Kidney epithelial cell (primary cell): ENCODE measurements at regions not wholly inside any gene's neighbourhood (a gene's known extent, or its start where the extent isn't known, plus 50 kb on each side); places are given as distances from the start of the nearest gene placed in this dataset.

Experiments used
- DNase-seq: peaks from one replicate; pipeline ENCODE4 v3.0.0-alpha.2; 2010; ENCODE audit warnings: low read depth
- H3K27me3 ChIP-seq: 2 replicates; pipeline ENCODE4 v1.6.0; 2011; ENCODE audit warnings: low read length; ENCODE audit not compliant: control insufficient read depth, insufficient read depth
- H3K36me3 ChIP-seq: 2 replicates; pipeline ENCODE4 v1.5.1; 2011; ENCODE audit warnings: low read length; ENCODE audit not compliant: control insufficient read depth, insufficient read depth
- H3K4me3 ChIP-seq: 2 replicates; pipeline ENCODE4 v1.5.1; 2011; ENCODE audit warnings: low read depth, mild to moderate bottlenecking, control low read depth, low read length
- TF ChIP-seq, protein P1 (sequence below): IDR thresholded peaks from 2 replicates; pipeline ENCODE4 v1.5.1; 2011; ENCODE audit warnings: mild to moderate bottlenecking, moderate library complexity, low read length, control low read depth, inconsistent platforms; ENCODE audit not compliant: insufficient read depth, poor library complexity, severe bottlenecking

DNA sequence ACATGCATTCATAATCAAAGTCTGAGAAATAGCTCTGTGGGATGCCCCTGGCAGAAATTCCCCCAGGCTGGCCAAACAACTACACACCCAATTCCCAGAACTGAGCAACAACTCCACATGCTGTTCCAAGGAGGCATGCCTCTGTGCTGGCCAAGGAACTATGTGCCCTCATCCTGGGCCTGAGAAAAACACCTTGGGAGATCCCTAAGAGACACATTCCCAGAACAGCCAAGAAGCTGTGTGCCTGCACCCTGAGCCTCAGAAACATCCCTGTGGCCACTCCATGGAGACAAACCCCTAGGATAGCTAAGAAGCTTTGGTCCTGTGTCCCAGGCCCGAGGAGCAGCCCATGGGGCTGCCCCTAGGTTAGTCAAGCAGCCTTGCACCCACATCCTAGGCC lies 92.3 kb upstream of the MME start:
- Histone ChIP-seq H3K4me3 (no peak overlapping the region), H3K36me3 (no peaks in the 10 kb centered on the region), H3K27me3 (no peaks in the 10 kb centered on the region)
- no peak for DNase-seq
- TF ChIP-seq, protein P1, sequence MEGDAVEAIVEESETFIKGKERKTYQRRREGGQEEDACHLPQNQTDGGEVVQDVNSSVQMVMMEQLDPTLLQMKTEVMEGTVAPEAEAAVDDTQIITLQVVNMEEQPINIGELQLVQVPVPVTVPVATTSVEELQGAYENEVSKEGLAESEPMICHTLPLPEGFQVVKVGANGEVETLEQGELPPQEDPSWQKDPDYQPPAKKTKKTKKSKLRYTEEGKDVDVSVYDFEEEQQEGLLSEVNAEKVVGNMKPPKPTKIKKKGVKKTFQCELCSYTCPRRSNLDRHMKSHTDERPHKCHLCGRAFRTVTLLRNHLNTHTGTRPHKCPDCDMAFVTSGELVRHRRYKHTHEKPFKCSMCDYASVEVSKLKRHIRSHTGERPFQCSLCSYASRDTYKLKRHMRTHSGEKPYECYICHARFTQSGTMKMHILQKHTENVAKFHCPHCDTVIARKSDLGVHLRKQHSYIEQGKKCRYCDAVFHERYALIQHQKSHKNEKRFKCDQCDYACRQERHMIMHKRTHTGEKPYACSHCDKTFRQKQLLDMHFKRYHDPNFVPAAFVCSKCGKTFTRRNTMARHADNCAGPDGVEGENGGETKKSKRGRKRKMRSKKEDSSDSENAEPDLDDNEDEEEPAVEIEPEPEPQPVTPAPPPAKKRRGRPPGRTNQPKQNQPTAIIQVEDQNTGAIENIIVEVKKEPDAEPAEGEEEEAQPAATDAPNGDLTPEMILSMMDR = no peak

DNA sequence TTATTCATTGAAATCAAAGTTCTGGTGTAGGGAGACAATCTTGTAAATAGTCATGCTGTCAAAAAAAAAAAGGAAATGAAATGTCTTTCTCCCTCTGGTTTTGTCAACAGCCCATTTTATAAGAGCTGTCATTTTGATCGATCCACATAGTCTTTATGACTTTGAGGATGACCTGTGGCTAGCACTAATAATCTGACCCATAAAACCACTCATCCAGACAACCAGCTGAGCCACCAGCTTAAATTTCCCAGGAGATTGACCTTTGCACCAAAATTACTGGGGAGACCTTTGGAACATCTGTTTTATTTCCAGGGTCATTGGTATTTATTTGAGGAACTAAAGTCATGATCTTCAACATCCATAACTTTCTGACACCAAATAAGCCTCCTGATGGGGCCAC lies 98.5 kb upstream of the MME start:
- TF ChIP-seq, protein P1 = no peak
- no peaks in the 10 kb centered on the region for H3K36me3 ChIP-seq
- H3K27me3 ChIP-seq = no peaks in the 10 kb centered on the region
- H3K4me3 ChIP-seq = no peak overlapping the region
- DNase-seq = no peak

DNA sequence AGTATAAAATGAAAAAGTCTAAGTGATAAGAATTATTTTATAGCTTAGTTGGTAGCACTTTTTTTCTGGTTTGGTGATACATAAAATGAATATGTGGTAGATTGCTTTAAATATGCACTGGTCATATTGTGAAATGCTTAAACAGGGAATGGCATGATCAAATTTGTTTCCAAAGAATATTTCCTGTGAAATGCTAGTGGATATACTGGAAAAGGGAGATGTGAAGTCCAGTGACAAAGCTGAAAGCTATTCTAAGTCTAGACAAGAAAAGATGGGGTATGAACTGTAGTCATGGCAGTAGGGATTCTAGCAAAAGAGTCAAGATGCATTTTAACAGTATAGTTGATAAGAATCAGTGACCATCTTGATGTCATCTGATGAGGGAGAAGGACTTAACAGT lies 98.9 kb upstream of the MME start:
- no peak for DNase-seq
- Histone ChIP-seq H3K27me3 (no peaks in the 10 kb centered on the region), H3K4me3 (no peak overlapping the region), H3K36me3 (no peaks in the 10 kb centered on the region)
- TF ChIP-seq, protein P1 = no peak

DNA sequence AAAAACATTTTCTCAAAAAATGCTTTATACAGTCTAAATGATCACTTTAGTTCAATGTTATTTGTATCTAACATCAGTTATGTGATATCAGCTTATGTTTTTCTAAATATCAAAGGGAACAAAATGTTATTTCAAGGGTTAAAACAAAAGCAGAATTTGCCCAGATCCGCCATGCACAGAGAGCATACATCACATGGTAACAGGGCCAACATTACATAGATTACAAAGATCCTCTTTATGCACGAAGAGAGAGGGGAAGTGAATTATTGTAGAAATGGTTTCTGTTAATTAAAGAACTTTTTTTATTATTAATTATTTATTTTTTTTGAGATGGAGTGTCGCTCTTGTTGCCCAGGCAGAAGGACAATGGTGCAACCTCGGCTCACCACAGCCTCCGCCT lies 100.8 kb upstream of the MME start:
- TF ChIP-seq, protein P1 = no peak
- Histone ChIP-seq H3K4me3 (no peak overlapping the region), H3K27me3 (no peaks in the 10 kb centered on the region), H3K36me3 (no peaks in the 10 kb centered on the region)
- DNase-seq = no peak

DNA sequence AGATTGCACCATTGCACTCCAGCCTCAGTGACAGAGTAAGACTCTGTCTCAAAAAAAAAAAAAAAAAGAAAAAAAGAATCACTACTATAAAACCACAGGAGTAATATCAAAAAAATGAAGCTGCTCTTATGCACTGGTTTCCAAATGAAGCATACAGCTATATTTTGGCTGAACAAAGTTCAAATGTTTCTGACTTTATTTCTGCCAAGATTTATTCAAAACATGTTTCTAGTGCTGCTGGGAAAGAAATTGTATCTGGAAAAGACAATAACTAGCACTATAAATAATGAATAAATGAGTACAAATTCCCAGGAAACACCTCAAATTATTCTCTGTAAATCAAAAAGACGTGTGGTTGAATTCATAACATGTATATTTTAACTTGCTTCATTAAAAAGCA lies 102.5 kb upstream of the MME start:
- Histone ChIP-seq H3K36me3 (no peaks in the 10 kb centered on the region), H3K27me3 (no peaks in the 10 kb centered on the region), H3K4me3 (no peak overlapping the region)
- TF ChIP-seq, protein P1 = no peak
- DNase-seq = no peak

GRCh38 chr3:154976072-154976983 lies 103.8 kb upstream of the MME start:
- Histone ChIP-seq H3K27me3 (no peaks in the 10 kb centered on the region), H3K36me3 (no peaks in the 10 kb centered on the region), H3K4me3 (no peak overlapping the region)
- TF ChIP-seq, protein P1 = no peak
- no peak for DNase-seq
